Breast epithelium (tissue), 4 donors: ENCODE measurements at regions not wholly inside any gene's neighbourhood (a gene's known extent, or its start where the extent isn't known, plus 50 kb on each side); places are given as distances from the start of the nearest gene placed in this dataset.

Experiments
- DNase-seq, 2 donors: peaks; one replicate each; pipeline ENCODE4 v3.0.0-alpha.2; 2019; ENCODE audit warnings: low spot score in 2 of 2
- H3K27ac ChIP-seq, 2 donors: fragments of 200-600 bp; sonication (generic) in 1 of 2; one replicate each; pipeline ENCODE4 v1.5.1; 2016 to 2019; ENCODE audit warnings: mild to moderate bottlenecking in 1 of 2
- H3K27me3 ChIP-seq, 2 donors: fragments of 200-600 bp; sonication (generic) in 1 of 2; one replicate each; pipeline versions ENCODE4 v1.5.1 to v1.6.0; 2017 to 2019; ENCODE audit warnings: control low read depth in 1 of 2, mild to moderate bottlenecking in 1 of 2
- H3K36me3 ChIP-seq: fragments of 200-600 bp; one replicate; pipeline ENCODE4 v1.5.1; 2019
- H3K4me1 ChIP-seq, 2 donors: fragments of 200-600 bp; sonication (generic); one replicate each; pipeline ENCODE4 v1.5.1; 2016 to 2019; ENCODE audit warnings: control low read depth in 1 of 2
- H3K4me3 ChIP-seq, 3 donors: fragments of 200-600 bp; sonication (generic); 1 replicate in 2 of 3; 2 replicates in 1 of 3; pipeline ENCODE4 v1.5.1; 2016 to 2019; ENCODE audit warnings: mild to moderate bottlenecking in 3 of 3, moderate library complexity in 2 of 3
- H3K9me3 ChIP-seq, 2 donors: fragments of 200-600 bp; sonication (generic) in 1 of 2; one replicate each; pipeline ENCODE4 v1.5.1; 2016 to 2019; ENCODE audit warnings: control low read depth in 1 of 2
- POLR2A ChIP-seq: fragments of 450-650 bp; IDR thresholded peaks from one replicate; pipeline ENCODE4 v1.6.1; 2016; ENCODE audit warnings: antibody characterized with exemption, mild to moderate bottlenecking, moderate library complexity
- POLR2AphosphoS5 ChIP-seq, 3 donors: sonication (generic); formaldehyde crosslinking; IDR thresholded peaks; one replicate each; pipeline ENCODE4 v1.6.1; 2017; ENCODE audit warnings: antibody characterized with exemption in 3 of 3
- intact Hi-C: fragments of 100-400 bp; cut with DNase I; formaldehyde crosslinking; loops from one replicate; pipeline ENCODE4 v1.15.1; 2023; ENCODE audit warnings: low total_unique reads
- TF ChIP-seq, protein P1 (sequence below), 3 donors: fragments of 450-650 bp; IDR thresholded peaks; one replicate each; pipeline ENCODE4 v1.5.1; 2016 to 2017; ENCODE audit warnings: antibody characterized with exemption in 3 of 3, mild to moderate bottlenecking in 3 of 3, moderate library complexity in 3 of 3

DNA sequence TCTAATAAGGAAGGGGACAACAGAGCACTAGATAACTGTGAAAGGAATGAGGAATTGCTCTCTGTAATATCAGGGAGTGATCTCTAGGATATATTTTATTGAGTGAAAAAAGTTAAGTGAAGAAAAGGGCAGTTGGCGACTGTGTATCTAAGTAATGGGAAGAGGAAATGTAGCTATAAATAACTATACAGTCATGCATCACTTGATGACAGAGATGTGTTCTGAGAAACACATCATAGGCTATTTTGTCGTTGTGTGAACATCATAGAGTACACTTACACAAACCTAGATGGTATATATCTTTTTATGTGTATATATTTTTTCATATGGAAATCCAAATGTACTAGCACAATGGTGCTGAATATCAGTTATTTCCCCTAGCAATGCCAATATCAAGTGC lies 329.3 kb downstream of the TXNL1 start:
- no peaks in the 10 kb centered on the region for H3K36me3 ChIP-seq
- H3K4me1 ChIP-seq = no peaks in the 10 kb centered on the region
- intact Hi-C loops = no loop called here
- H3K4me3 ChIP-seq = no peak overlapping the region
- no peaks in the 10 kb centered on the region for H3K9me3 ChIP-seq
- H3K27me3 ChIP-seq = no peaks in the 10 kb centered on the region
- TF ChIP-seq, protein P1, sequence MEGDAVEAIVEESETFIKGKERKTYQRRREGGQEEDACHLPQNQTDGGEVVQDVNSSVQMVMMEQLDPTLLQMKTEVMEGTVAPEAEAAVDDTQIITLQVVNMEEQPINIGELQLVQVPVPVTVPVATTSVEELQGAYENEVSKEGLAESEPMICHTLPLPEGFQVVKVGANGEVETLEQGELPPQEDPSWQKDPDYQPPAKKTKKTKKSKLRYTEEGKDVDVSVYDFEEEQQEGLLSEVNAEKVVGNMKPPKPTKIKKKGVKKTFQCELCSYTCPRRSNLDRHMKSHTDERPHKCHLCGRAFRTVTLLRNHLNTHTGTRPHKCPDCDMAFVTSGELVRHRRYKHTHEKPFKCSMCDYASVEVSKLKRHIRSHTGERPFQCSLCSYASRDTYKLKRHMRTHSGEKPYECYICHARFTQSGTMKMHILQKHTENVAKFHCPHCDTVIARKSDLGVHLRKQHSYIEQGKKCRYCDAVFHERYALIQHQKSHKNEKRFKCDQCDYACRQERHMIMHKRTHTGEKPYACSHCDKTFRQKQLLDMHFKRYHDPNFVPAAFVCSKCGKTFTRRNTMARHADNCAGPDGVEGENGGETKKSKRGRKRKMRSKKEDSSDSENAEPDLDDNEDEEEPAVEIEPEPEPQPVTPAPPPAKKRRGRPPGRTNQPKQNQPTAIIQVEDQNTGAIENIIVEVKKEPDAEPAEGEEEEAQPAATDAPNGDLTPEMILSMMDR (IDR thresholded peaks at IDR 0.05) = no peak
- TF ChIP-seq POLR2AphosphoS5 (IDR thresholded peaks at IDR 0.05) = no peak
- no peak for TF ChIP-seq POLR2A
- no peak overlapping the region for H3K27ac ChIP-seq
- DNase-seq = no peak

DNA sequence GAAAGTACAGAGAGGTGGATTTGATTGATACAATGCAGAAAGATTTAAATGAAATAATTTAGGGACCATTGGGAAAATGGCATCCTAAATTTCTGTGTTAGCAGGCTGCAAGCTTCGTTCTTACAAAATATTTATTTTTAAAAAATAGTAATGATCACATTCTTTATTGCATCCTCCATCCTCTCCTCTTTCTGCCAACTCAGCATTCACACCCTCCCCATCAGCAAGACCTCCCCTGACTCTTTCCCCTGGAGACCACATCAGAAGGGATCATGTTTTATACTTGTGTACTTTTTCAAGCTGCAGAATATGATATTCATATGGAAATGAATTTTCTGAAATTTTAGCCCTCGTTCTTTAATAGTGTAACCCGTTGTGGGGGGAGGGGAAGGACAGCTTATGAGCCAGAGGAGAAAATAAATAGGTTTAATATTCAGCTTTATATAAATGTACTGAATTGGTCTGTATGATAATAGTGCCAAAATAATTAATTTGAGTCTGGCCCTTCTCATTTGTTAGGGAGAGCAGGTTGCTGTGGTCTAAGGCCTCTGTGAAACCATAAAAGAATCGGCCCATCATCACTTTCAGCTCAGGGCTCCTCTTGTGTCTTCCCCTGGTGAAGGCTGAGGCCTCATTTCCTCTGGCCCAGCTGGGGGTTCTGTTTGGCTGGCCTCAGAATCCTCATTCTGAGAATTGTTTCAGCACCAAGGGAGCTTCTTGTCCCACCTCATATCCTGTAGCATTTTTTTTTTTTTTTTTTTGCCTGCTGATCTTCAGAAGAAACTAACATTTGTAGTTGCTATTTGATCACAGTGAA lies 330.8 kb downstream of the TXNL1 start:
- no peak overlapping the region for H3K4me3 ChIP-seq
- DNase-seq = no peak
- H3K9me3 ChIP-seq = no peaks in the 10 kb centered on the region
- H3K27ac ChIP-seq = no peak overlapping the region
- H3K4me1 ChIP-seq = no peaks in the 10 kb centered on the region
- intact Hi-C loops = no loop called here
- H3K27me3 ChIP-seq = no peaks in the 10 kb centered on the region
- H3K36me3 ChIP-seq = no peaks in the 10 kb centered on the region
- TF ChIP-seq POLR2A (no peak), POLR2AphosphoS5 (IDR thresholded peaks at IDR 0.05) (no peak)
- TF ChIP-seq, protein P1 (IDR thresholded peaks at IDR 0.05) = no peak

DNA sequence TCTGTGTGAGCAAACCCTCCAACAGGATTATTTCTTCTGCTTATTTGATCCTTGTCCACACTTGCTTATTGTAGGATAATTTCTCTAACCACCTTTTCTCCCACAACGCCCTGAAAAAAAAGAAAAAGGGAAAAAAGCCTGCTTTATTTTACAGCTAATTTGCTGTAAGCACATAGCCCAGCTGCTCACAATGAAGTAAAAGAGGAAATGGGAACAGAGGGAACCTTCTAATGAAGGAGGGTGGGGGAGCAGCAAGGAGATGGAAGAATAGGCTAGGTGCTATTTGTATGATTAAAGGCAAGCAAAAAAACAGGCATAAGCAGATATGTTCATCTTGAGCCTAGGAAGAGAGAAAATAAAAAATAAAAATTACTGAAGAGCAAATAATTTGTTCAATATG lies 331.6 kb downstream of the TXNL1 start:
- no peak for DNase-seq
- no peak for TF ChIP-seq POLR2AphosphoS5 (IDR thresholded peaks at IDR 0.05)
- TF ChIP-seq POLR2A = no peak
- TF ChIP-seq, protein P1 (IDR thresholded peaks at IDR 0.05) = no peak
- H3K36me3 ChIP-seq = no peaks in the 10 kb centered on the region
- intact Hi-C loops = no loop called here
- no peak overlapping the region for H3K4me3 ChIP-seq
- H3K27me3 ChIP-seq = no peaks in the 10 kb centered on the region
- no peaks in the 10 kb centered on the region for H3K4me1 ChIP-seq
- H3K9me3 ChIP-seq = no peaks in the 10 kb centered on the region
- H3K27ac ChIP-seq = no peak overlapping the region

DNA sequence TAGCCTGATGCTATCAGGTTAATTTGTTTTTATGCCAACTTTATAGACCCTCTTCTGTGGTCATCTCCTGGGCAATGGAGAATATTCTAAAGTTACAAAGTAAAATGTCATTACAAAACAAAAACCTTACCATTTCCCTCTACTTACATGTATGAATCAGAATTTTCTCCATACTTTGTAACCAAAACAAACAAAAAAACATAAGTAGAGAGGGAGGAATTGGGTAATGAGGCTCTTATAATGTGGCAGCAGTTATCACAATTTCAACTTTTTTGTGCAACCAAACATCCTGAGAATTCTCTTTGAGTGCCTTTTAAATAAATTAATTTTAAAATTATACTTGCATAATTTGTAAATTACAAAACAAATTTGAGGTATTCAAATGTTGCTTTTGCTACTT lies 332.8 kb downstream of the TXNL1 start:
- Histone ChIP-seq H3K27me3 (no peaks in the 10 kb centered on the region), H3K4me3 (no peak overlapping the region), H3K27ac (no peak overlapping the region), H3K4me1 (no peaks in the 10 kb centered on the region), H3K36me3 (no peaks in the 10 kb centered on the region), H3K9me3 (no peaks in the 10 kb centered on the region)
- intact Hi-C loops = no loop called here
- DNase-seq = no peak
- TF ChIP-seq, protein P1 (IDR thresholded peaks at IDR 0.05) = no peak
- TF ChIP-seq POLR2AphosphoS5 (IDR thresholded peaks at IDR 0.05) (no peak), POLR2A (no peak)

DNA sequence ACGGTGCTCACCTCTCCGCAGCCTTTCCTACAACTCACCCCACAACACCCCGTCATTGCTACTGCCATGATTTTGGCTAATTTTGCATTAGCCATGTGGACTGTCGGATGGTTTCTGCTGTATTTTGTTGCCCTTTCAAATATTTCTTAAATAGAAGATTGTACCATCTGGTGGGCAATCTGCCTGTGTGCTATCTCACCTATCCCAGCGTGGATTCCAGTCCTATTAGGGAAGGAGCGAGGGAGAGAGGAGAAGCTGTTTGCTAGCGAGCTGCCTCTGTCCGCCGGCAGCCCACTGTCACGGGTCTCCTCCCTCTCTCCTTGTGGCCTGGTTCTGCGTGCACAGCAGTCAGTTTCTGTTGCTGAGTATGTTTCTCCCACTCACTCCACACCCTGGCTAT lies 336.2 kb downstream of the TXNL1 start:
- DNase-seq = no peak
- no peaks in the 10 kb centered on the region for H3K27me3 ChIP-seq
- H3K27ac ChIP-seq = no peak overlapping the region
- H3K4me3 ChIP-seq = no peak overlapping the region
- TF ChIP-seq POLR2AphosphoS5 (IDR thresholded peaks at IDR 0.05) (no peak), POLR2A (no peak)
- TF ChIP-seq, protein P1 (IDR thresholded peaks at IDR 0.05) = no peak
- intact Hi-C loops = no loop called here
- H3K4me1 ChIP-seq = no peaks in the 10 kb centered on the region
- no peaks in the 10 kb centered on the region for H3K36me3 ChIP-seq
- H3K9me3 ChIP-seq = no peaks in the 10 kb centered on the region
